ENCODE measurements at regions not wholly inside any gene's neighbourhood (a gene's known extent, or its start where the extent isn't known, plus 50 kb on each side); places are given as distances from the start of the nearest gene placed in this dataset.

DNA sequence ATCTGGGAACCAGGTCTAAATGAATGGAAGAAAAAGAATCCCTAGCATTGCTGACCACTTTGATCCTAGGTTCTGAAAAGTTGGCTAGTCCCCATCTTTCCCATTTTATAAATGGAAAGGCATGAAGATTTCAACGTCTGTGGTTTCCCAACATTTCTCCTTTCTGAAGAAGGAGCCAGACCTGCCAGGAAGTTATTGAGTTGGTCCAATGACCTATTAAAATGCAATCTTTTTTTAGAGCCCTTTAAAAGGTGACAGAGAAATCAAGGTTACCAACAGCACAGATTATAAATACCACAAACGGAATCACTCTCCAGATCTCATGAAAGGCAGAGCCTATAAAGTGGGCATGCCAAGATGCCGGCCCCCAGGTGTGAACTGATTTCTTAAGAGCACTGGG, 505.6 kb upstream of the THBS1 start:
- H3K9me3 ChIP-seq (ENCODE audit: low read length), result no peaks in the 10 kb centered on the region
- no peaks in the 10 kb centered on the region for H3K27me3 ChIP-seq (ENCODE audit: insufficient read depth, low read depth, low read length)
- no peaks in the 10 kb centered on the region for H3K36me3 ChIP-seq (ENCODE audit: insufficient read depth, low read length)
- H2AFZ ChIP-seq (ENCODE audit: low read depth, low read length), result no peak overlapping the region
- TF ChIP-seq POLR2AphosphoS5 (IDR thresholded peaks at IDR 0.05) (no peak), TAF1 (IDR thresholded peaks at IDR 0.05; ENCODE audit: low read depth) (no peak), SMC3 (conservative IDR thresholded peaks at IDR 0.05; ENCODE audit: poor library complexity) (no peak), EZH2 (IDR thresholded peaks at IDR 0.05; ENCODE audit: borderline replicate concordance, insufficient read depth, low read length, poor library complexity, severe bottlenecking) (no peak), RAD21 (conservative IDR thresholded peaks at IDR 0.05) (no peak)
- H3K9me2 ChIP-seq (ENCODE audit: insufficient read depth, low read length), result no peaks in the 10 kb centered on the region
- H3K79me2 ChIP-seq (replicated peaks; ENCODE audit: insufficient read depth, low read length), result no peaks in the 10 kb centered on the region
- no peaks in the 10 kb centered on the region for H4K20me1 ChIP-seq (ENCODE audit: insufficient read depth)
- H3K27ac ChIP-seq (ENCODE audit: low read length), result no peak overlapping the region
- no peak overlapping the region for H3K4me3 ChIP-seq (ENCODE audit: low read length)
- H3K9ac ChIP-seq (ENCODE audit: low read length), result no peak overlapping the region
- no peaks in the 10 kb centered on the region for H3F3A ChIP-seq (ENCODE audit: insufficient read depth, low read length, poor library complexity, severe bottlenecking)
- H3K4me2 ChIP-seq (ENCODE audit: low read length), result no peak overlapping the region

DNA sequence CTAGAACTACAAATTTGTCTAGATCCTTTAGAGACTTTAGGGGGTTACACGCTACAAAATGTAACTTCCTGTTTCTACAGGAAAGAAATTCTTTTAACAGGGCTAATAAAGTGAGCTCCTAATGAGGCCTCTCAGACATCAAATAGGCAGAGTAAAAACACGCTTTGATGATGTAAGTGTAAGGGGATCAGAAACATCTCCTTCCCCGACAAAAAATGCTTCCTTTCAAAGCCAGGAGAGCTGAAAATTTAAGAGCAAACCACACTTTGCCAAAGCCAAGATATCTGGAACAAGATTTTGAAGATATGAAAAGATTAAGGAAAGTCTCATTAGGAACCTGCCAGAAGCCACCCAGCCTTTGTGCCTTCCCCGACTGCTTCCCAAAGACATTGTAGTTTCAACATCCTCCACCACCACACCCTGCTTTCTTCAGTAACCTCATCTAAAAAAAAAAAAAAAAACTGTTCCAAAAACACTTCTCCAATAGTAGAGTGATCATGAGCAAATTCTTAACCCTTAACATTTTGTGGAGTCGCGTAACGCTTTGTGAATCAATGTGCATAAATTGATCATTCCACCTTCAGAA, 505.0 kb upstream of the THBS1 start:
- no peak overlapping the region for H3K9ac ChIP-seq (ENCODE audit: low read length)
- no peaks in the 10 kb centered on the region for H3K27me3 ChIP-seq (ENCODE audit: insufficient read depth, low read depth, low read length)
- H3K9me2 ChIP-seq (ENCODE audit: insufficient read depth, low read length), result no peaks in the 10 kb centered on the region
- no peak overlapping the region for H3K4me2 ChIP-seq (ENCODE audit: low read length)
- H3F3A ChIP-seq (ENCODE audit: insufficient read depth, low read length, poor library complexity, severe bottlenecking), result no peaks in the 10 kb centered on the region
- H3K9me3 ChIP-seq (ENCODE audit: low read length), result no peaks in the 10 kb centered on the region
- no peaks in the 10 kb centered on the region for H4K20me1 ChIP-seq (ENCODE audit: insufficient read depth)
- H3K4me3 ChIP-seq (ENCODE audit: low read length), result no peak overlapping the region
- no peaks in the 10 kb centered on the region for H3K36me3 ChIP-seq (ENCODE audit: insufficient read depth, low read length)
- TF ChIP-seq MXI1 (conservative IDR thresholded peaks at IDR 0.05; ENCODE audit: poor library complexity, severe bottlenecking) (no peak), CTCF (IDR thresholded peaks at IDR 0.05; ENCODE audit: poor library complexity, severe bottlenecking) (no peak)
- H3K79me2 ChIP-seq (replicated peaks; ENCODE audit: insufficient read depth, low read length), result no peaks in the 10 kb centered on the region
- H3K27ac ChIP-seq (ENCODE audit: low read length), result no peak overlapping the region
- no peak overlapping the region for H2AFZ ChIP-seq (ENCODE audit: low read depth, low read length)

GRCh38 chr15:39078026-39078425, 502.9 kb upstream of the THBS1 start:
- H3K36me3 ChIP-seq (ENCODE audit: insufficient read depth, low read length), result no peaks in the 10 kb centered on the region
- H3K4me2 ChIP-seq (ENCODE audit: low read length), result no peak overlapping the region
- no peaks in the 10 kb centered on the region for H4K20me1 ChIP-seq (ENCODE audit: insufficient read depth)
- H3K4me3 ChIP-seq (ENCODE audit: low read length), result no peak overlapping the region
- H3K9me3 ChIP-seq (ENCODE audit: low read length), result no peaks in the 10 kb centered on the region
- H2AFZ ChIP-seq (ENCODE audit: low read depth, low read length), result no peak overlapping the region
- TF ChIP-seq, protein P1, sequence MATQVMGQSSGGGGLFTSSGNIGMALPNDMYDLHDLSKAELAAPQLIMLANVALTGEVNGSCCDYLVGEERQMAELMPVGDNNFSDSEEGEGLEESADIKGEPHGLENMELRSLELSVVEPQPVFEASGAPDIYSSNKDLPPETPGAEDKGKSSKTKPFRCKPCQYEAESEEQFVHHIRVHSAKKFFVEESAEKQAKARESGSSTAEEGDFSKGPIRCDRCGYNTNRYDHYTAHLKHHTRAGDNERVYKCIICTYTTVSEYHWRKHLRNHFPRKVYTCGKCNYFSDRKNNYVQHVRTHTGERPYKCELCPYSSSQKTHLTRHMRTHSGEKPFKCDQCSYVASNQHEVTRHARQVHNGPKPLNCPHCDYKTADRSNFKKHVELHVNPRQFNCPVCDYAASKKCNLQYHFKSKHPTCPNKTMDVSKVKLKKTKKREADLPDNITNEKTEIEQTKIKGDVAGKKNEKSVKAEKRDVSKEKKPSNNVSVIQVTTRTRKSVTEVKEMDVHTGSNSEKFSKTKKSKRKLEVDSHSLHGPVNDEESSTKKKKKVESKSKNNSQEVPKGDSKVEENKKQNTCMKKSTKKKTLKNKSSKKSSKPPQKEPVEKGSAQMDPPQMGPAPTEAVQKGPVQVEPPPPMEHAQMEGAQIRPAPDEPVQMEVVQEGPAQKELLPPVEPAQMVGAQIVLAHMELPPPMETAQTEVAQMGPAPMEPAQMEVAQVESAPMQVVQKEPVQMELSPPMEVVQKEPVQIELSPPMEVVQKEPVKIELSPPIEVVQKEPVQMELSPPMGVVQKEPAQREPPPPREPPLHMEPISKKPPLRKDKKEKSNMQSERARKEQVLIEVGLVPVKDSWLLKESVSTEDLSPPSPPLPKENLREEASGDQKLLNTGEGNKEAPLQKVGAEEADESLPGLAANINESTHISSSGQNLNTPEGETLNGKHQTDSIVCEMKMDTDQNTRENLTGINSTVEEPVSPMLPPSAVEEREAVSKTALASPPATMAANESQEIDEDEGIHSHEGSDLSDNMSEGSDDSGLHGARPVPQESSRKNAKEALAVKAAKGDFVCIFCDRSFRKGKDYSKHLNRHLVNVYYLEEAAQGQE (IDR thresholded peaks at IDR 0.05; ENCODE audit: borderline replicate concordance), result no peak
- TF ChIP-seq CTCF (IDR thresholded peaks at IDR 0.05; ENCODE audit: poor library complexity, severe bottlenecking) (no peak), RAD21 (conservative IDR thresholded peaks at IDR 0.05) (no peak), EZH2 (IDR thresholded peaks at IDR 0.05; ENCODE audit: borderline replicate concordance, insufficient read depth, low read length, poor library complexity, severe bottlenecking) (no peak), MXI1 (conservative IDR thresholded peaks at IDR 0.05; ENCODE audit: poor library complexity, severe bottlenecking) (no peak), POLR2AphosphoS5 (IDR thresholded peaks at IDR 0.05) (no peak), TAF1 (IDR thresholded peaks at IDR 0.05; ENCODE audit: low read depth) (no peak), SMC3 (conservative IDR thresholded peaks at IDR 0.05; ENCODE audit: poor library complexity) (no peak), EP300 (conservative IDR thresholded peaks at IDR 0.05; ENCODE audit: poor library complexity, severe bottlenecking) (no peak)
- H3K27me3 ChIP-seq (ENCODE audit: insufficient read depth, low read depth, low read length), result no peaks in the 10 kb centered on the region
- H3K9me2 ChIP-seq (ENCODE audit: insufficient read depth, low read length), result no peaks in the 10 kb centered on the region
- H3K79me2 ChIP-seq (replicated peaks; ENCODE audit: insufficient read depth, low read length), result no peaks in the 10 kb centered on the region
- H3K9ac ChIP-seq (ENCODE audit: low read length), result no peak overlapping the region
- no peak overlapping the region for H3K27ac ChIP-seq (ENCODE audit: low read length)
- H3F3A ChIP-seq (ENCODE audit: insufficient read depth, low read length, poor library complexity, severe bottlenecking), result no peaks in the 10 kb centered on the region
